ENCODE measurements at regions not wholly inside any gene's neighbourhood (a gene's known extent, or its start where the extent isn't known, plus 50 kb on each side); places are given as distances from the start of the nearest gene placed in this dataset.
"Not testable (repeated sequence)": the region's sequence is repeated elsewhere in the genome, so short reads cannot be mapped to it uniquely, and the experiment has no call there.

GRCh38 chr3:140752499-140752898, 74.6 kb downstream of the TRIM42 start:
- no peak for DNase-seq (ENCODE audit: low spot score)

GRCh38 chr3:140753865-140754754, 76.2 kb downstream of the TRIM42 start:
- no peak for DNase-seq (ENCODE audit: low spot score)

DNA sequence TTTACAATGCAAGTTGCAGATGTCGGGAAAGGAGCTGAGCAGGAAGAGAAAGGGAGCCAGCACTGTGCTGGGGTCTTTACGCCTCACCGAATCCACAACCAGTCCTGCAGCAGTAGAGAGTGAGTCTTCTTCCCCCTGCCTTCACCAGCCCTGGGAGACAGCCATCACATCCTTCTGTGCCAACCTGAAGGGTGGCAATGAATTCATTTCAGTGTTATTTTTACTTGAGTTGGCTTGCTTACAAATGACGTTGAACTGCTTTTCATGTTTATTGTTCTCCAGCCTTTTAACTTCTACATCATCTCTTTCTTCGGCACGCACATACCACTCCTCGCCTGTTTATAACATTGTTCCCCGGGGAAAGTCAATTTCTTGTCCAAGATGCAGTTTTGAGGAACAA, 77.1 kb downstream of the TRIM42 start:
- DNase-seq (ENCODE audit: low spot score) = no peak

DNA sequence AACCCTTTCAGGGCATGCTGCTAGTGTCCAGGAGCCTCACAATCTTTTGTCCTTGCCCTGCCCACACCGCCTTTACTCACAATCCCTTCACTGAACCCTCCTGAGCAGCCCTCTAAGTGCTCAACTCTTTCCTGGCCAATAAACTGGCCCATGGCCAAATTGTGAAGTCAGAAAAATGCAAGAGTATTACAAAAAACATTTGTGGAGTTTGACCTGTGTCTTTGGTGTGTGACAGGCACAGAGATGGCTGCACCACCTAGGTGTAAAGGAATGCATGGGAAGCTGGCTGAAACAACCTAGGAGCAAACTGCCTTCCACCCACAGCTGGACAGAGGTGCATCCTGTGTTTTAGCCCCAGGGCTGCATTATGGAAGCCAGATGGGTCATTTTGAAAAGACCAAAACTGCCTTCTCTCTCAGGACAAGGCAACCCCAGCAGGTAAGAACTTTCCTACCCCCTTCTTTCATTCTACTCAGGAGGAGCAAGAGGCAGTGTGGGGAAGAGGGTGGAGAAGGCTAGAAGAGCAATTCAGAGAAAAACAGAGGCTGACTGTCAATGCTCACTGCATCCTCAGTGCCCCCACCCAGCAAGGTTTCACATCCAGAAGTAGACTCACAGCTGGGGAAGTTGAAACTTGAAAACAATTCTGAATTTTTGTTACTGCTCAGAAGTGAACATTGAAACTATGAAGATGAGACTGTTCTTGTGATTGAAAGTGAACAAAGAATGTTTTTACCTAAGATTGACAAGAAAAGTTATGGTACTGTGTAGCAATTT, 78.6 kb downstream of the TRIM42 start:
- DNase-seq (ENCODE audit: low spot score) = no peak

DNA sequence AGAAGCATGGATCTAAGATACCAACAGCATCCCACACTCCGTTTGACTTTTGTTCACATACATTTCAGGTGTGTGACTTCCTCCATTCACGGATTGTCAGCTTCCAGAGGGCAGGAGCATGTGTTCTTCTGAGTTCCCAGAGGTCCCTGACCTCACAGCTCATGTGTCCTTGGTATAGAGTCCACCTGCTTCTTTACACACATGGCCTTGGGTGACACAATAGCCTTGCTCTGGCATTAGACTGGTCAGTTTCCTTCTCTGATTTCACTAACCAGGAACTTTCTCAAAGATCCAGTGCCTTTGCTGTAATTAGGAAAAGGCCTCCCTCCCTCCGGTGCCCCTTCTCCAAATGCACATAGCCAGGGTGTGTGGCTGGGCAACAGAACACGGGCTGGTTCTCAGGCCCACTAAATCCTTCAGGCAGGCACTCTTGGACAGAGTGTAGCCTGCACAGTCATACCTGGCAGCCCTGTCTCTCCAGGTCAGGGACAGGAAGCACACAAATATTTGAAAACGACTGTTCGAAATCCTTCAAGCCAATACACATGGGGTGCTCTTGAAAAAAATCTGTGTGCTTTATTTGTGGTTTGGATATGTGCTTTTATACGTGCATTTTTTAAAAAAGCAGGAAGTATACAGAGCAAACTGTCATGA, 81.1 kb downstream of the TRIM42 start:
- DNase-seq (ENCODE audit: low spot score) = no peak

DNA sequence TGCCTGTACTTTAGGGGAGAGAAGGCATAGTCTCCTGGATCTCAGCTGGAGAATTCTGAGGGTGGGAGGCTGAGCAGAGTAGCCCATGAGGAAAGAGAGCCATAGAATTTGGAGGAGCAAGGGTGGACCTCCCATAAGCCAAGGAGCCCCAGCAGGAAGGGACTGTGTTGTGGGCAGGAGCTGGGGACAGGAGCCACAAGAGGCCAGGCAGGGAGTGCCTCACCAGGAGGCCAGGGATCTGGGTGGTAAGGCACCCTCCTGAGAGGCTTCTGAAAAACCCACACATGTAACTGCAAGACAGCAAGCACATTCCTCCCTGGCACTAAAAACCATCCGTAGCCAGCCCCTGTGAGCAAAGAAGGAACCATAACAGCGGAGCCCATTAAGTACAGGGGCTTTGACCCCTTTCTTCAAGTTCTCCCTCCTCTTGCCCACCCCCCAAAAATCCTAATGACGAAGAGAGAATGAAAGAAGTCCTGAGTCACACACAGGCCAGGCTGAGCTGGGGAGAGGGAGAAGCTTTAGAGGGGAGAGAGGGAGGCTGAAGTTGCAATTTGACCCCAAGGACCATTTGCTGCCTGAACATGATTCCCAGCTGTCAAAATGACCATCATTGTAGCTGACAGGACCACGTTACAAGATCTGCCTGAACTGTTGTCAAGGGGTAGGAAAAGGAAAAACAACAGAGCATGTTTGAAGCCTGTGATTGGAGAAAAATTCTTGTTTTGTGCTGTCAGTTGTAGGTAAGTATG, 82.6 kb downstream of the TRIM42 start:
- DNase-seq (ENCODE audit: low spot score) = no peak

GRCh38 chr3:140761076-140761639, 83.3 kb downstream of the TRIM42 start:
- DNase-seq (ENCODE audit: low spot score) = no peak

DNA sequence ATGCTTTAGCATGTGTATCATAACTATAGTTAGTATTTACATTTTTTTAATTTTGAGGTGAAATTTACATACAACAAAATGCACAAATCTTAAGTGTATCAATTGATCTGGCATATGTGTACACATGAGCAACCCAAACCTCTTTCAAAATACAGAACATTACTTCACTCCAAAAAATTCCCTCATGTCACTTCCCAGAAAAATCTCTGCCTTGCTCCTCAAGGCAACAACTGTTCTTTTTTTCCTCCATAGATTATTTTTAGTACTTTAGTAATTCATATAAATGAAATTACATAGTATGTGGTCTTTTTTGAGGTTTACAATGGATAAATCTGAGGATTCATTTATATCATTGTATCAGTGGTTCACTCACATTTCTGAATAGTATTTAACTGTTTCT, 84.9 kb downstream of the TRIM42 start:
- DNase-seq (ENCODE audit: low spot score) = no peak

DNA sequence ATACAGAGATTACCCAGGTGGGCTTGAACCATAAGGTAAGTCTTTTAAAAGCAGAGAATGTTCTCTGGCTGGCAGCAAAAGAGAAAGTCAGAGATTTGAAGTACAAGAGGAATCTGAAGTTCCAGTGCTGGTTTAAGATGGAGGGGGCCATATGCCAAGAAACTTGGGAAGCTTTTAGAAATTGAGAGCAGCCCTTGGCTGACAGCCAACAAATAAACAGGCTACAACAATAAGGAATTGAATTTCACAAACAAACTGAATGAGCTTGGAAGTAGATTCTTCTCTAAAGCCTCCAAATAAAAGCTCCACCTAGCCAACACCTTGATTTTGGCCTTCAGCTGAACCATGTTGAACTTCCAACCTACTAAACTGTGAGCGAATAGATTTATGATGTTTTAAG, 85.7 kb downstream of the TRIM42 start:
- DNase-seq (ENCODE audit: low spot score) = no peak

GRCh38 chr3:140765246-140765645, 87.4 kb downstream of the TRIM42 start:
- no peak for DNase-seq (ENCODE audit: low spot score)

DNA sequence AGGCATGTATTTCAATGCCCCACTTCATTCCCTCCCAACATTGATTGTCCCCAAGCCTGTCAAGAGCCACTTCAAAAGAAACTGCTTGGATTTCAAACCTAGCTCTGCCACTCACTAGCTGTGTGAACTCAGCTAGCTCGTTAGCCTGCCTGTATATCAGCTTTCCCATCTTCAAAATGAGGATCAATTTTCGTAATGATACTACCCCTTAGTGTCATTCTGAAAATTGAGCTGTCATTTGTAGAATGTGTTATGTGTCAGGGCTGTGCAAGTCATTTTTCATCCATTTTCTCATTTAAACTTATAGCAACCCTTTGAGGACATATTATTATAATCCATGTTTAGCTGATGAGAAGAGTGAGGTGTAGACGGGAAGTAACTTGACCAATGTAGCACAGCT, 88.6 kb downstream of the TRIM42 start:
- DNase-seq (ENCODE audit: low spot score) = no peak

GRCh38 chr3:140767566-140767965, 89.7 kb downstream of the TRIM42 start:
- no peak for DNase-seq (ENCODE audit: low spot score)

DNA sequence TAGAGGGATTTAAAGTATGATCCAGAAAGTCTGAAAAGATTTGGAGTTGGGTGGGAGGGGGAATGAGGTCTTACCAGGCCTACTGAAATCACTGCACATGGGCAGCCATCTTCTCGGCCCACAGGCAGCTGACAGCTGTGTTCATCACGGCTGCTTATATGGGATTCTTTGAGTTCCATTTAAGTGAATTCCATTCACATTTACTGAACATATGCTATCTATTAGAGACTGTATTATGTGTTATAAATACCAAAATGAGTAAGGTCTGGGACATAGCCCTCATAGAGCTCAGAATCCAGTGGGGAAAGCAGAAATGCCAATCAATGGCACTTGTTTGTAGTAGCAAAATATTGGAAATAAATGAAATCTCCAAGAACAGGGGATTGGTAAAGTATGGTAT, 91.1 kb downstream of the TRIM42 start:
- no peak for DNase-seq (ENCODE audit: low spot score)

DNA sequence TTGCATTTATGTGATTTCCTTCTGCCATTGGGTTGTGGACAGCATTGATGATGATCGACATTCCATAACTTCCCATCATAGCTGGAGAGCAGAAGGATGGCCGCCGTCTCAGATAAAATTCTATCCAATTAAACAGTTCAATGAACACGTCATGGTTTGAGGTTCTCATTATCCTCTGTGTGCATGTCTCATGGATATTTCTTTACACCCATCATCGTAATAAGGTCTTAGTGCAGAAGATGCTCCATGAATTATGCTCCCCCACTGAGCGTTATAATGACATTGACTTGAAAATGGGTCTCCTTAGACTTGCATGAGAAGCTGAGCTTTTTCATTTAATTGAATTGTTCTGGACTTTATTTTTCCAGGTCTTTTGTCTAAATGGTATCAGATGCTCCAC, 92.1 kb downstream of the TRIM42 start:
- no peak for DNase-seq (ENCODE audit: low spot score)

- no peak for DNase-seq (ENCODE audit: low spot score)
Observed at GRCh38 chr3:140770977-140771667, 93.3 kb downstream of the TRIM42 start.

- no peak for DNase-seq (ENCODE audit: low spot score)
Observed at GRCh38 chr3:140777631-140778233, 99.9 kb downstream of the TRIM42 start.

DNA sequence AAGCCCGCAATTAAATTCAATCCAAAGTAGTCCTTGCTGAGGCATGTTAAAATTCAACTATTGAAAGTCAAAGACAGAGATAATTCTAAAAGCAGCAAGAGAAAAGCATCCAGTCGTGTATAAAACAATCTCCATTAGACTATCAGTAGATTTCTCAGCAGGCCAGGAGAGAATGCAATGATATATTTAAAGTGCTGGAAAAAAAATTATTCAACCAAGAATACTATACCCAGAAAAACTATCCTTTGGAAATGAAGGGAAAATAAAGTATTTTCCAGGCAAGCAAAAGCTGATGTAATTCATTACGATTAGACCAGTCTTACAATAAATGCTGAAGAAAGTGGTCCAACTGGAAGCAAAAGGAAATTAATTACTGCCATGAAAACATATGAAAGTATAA, 113.5 kb downstream of the TRIM42 start:
- DNase-seq (ENCODE audit: low spot score) = no peak

GRCh38 chr3:140794507-140794906, 116.6 kb downstream of the TRIM42 start:
- no peak for DNase-seq (ENCODE audit: low spot score)

GRCh38 chr3:140802898-140803297, 125.0 kb downstream of the TRIM42 start:
- not testable (repeated sequence) for DNase-seq (ENCODE audit: low spot score)

DNA sequence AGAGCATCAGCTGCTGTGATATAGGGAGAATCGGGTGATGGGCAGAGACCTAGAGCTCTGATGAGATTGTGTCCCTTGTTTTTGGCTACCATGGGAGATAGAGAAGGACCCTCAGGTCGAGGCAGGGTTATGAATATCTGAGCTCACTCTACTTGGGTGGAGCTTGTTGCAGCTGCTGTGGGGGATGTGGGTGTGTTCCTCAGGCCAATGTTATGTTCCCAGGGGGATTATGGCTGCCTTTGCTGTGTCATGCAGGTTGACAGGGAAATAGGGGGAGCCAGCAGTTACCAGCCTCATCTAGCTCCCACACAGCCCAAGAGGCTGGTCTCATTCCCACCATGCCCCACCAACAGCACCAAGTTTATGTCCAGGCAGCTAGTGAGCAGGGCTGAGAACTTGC, 131.5 kb downstream of the TRIM42 start:
- no peak for DNase-seq (ENCODE audit: low spot score)

Data from hepatic stellate cell (primary cell).